22Rv1 (cell line): ENCODE measurements at regions not wholly inside any gene's neighbourhood (a gene's known extent, or its start where the extent isn't known, plus 50 kb on each side); places are given as distances from the start of the nearest gene placed in this dataset.

Experiments used
- ZFX ChIP-seq: fragments of 450-650 bp; IDR thresholded peaks from 2 replicates; pipeline ENCODE4 v1.6.1; 2017; ENCODE audit warnings: antibody characterized with exemption, borderline replicate concordance
- TF ChIP-seq, protein P1 (sequence below): fragments of 450-650 bp; IDR thresholded peaks from 2 replicates; pipeline ENCODE4 v1.5.1; 2017; ENCODE audit warnings: mild to moderate bottlenecking

DNA sequence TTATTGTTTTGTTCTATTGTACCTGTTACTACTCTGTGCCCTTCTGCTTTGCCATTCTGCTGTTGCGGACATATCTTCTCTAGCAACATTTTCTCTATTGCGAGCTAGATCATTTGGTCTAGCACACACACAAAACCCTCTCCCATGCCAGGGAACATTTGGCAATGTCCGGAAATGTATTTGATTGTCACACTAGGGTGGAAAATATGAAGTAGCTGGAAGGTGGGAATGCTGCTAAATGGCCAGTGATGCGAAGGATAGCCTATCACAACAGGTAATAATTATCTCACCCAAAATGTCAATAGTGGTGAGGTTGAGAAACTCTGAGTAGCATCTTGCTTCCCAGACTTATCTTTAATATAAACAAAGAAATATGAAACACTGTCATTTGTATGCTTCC, 331.9 kb downstream of the HTR1B start:
- TF ChIP-seq, protein P1, sequence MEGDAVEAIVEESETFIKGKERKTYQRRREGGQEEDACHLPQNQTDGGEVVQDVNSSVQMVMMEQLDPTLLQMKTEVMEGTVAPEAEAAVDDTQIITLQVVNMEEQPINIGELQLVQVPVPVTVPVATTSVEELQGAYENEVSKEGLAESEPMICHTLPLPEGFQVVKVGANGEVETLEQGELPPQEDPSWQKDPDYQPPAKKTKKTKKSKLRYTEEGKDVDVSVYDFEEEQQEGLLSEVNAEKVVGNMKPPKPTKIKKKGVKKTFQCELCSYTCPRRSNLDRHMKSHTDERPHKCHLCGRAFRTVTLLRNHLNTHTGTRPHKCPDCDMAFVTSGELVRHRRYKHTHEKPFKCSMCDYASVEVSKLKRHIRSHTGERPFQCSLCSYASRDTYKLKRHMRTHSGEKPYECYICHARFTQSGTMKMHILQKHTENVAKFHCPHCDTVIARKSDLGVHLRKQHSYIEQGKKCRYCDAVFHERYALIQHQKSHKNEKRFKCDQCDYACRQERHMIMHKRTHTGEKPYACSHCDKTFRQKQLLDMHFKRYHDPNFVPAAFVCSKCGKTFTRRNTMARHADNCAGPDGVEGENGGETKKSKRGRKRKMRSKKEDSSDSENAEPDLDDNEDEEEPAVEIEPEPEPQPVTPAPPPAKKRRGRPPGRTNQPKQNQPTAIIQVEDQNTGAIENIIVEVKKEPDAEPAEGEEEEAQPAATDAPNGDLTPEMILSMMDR: no peak
- no peak for TF ChIP-seq ZFX
